ENCODE measurements at regions not wholly inside any gene's neighbourhood (a gene's known extent, or its start where the extent isn't known, plus 50 kb on each side); places are given as distances from the start of the nearest gene placed in this dataset.

- TF ChIP-seq HMGXB4 (CRISPR knock-in tag; IDR thresholded peaks at IDR 0.05) (no peak), BCL6 (CRISPR knock-in tag; IDR thresholded peaks at IDR 0.05) (no peak), MCM3 (IDR thresholded peaks at IDR 0.05) (no peak), ZBTB8A (IDR thresholded peaks at IDR 0.05; ENCODE audit: partially characterized antibody) (no peak), GTF2A2 (tag; IDR thresholded peaks at IDR 0.05) (no peak), MAFF (IDR thresholded peaks at IDR 0.05; ENCODE audit: low read length) (no peak), ZNF143 (CRISPR knock-in tag; IDR thresholded peaks at IDR 0.05) (no peak), ZZZ3 (IDR thresholded peaks at IDR 0.05) (no peak), ELF1 (tag; IDR thresholded peaks at IDR 0.05) (no peak), ID3 (CRISPR knock-in tag; IDR thresholded peaks at IDR 0.05) (no peak), ID3 (tag; IDR thresholded peaks at IDR 0.05) (no peak), SRSF3 (IDR thresholded peaks at IDR 0.05; ENCODE audit: insufficient read depth, low read length) (no peak), HLTF (IDR thresholded peaks at IDR 0.05) (no peak), ZBED1 (IDR thresholded peaks at IDR 0.05) (no peak), MXI1 (IDR thresholded peaks at IDR 0.05; ENCODE audit: low read depth, low read length) (no peak), TRIM25 (IDR thresholded peaks at IDR 0.05; ENCODE audit: borderline replicate concordance) (no peak), DPF2 (IDR thresholded peaks at IDR 0.05) (no peak), NFIC (IDR thresholded peaks at IDR 0.05) (no peak), ZNF511 (CRISPR knock-in tag; IDR thresholded peaks at IDR 0.05) (no peak), SUPT5H (IDR thresholded peaks at IDR 0.05) (no peak), RNF2 (IDR thresholded peaks at IDR 0.05) (no peak), SRSF7 (optimal IDR thresholded peaks at IDR 0.05; ENCODE audit: low read depth, low read length) (no peak), ZNF41 (CRISPR knock-in tag; conservative IDR thresholded peaks at IDR 0.05) (no peak), SLC30A9 (CRISPR knock-in tag; IDR thresholded peaks at IDR 0.05) (no peak), ARID3B (CRISPR knock-in tag; IDR thresholded peaks at IDR 0.05; ENCODE audit: borderline replicate concordance) (no peak), JUNB (CRISPR knock-in tag; conservative IDR thresholded peaks at IDR 0.05) (no peak)
Measured at GRCh38 chr15:66851311-66852063, 149.5 kb downstream of the SMAD6 start (continued).
